ENCODE measurements at regions not wholly inside any gene's neighbourhood (a gene's known extent, or its start where the extent isn't known, plus 50 kb on each side); places are given as distances from the start of the nearest gene placed in this dataset.
"Not testable (repeated sequence)": the region's sequence is repeated elsewhere in the genome, so short reads cannot be mapped to it uniquely, and the experiment has no call there.

GRCh38 chr14:86912709-86913108, 1080.3 kb downstream of the GALC start:
- DNase-seq (ENCODE audit: low read depth in 2 of 2), result no peak

GRCh38 chr14:86911486-86911885, 1081.5 kb downstream of the GALC start:
- no peak for DNase-seq (ENCODE audit: low read depth in 2 of 2)

- not testable (repeated sequence) for DNase-seq (ENCODE audit: low read depth in 2 of 2)
Observed at GRCh38 chr14:86905386-86905926, 1087.5 kb downstream of the GALC start.

- no peak for DNase-seq (ENCODE audit: low read depth in 2 of 2)
Observed at GRCh38 chr14:86902176-86902950, 1090.6 kb downstream of the GALC start.

GRCh38 chr14:86897704-86898513, 1095.1 kb downstream of the GALC start:
- DNase-seq (ENCODE audit: low read depth in 2 of 2), result no peak

GRCh38 chr14:86897224-86897623, 1095.8 kb downstream of the GALC start:
- DNase-seq (ENCODE audit: low read depth in 2 of 2), result no peak

- no peak for DNase-seq (ENCODE audit: low read depth in 2 of 2)
Observed at GRCh38 chr14:86896701-86897100, 1096.3 kb downstream of the GALC start.

GRCh38 chr14:86892152-86892956, 1100.6 kb downstream of the GALC start:
- DNase-seq (ENCODE audit: low read depth in 2 of 2), result no peak

- no peak for DNase-seq (ENCODE audit: low read depth in 2 of 2)
Observed at GRCh38 chr14:86885280-86885679, 1107.7 kb downstream of the GALC start.

- no peak for DNase-seq (ENCODE audit: low read depth in 2 of 2)
Observed at GRCh38 chr14:86884498-86884897, 1108.5 kb downstream of the GALC start.

GRCh38 chr14:86882818-86883217, 1110.2 kb downstream of the GALC start:
- no peak for DNase-seq (ENCODE audit: low read depth in 2 of 2)

GRCh38 chr14:86865934-86866333, 1127.0 kb downstream of the GALC start:
- no peak for DNase-seq (ENCODE audit: low read depth in 2 of 2)

GRCh38 chr14:86858591-86858990, 1134.4 kb downstream of the GALC start:
- DNase-seq (ENCODE audit: low read depth in 2 of 2), result no peak

- no peak for DNase-seq (ENCODE audit: low read depth in 2 of 2)
Observed at GRCh38 chr14:86858031-86858430, 1135.0 kb downstream of the GALC start.

- DNase-seq (ENCODE audit: low read depth in 2 of 2), result no peak
Observed at GRCh38 chr14:86852530-86852929, 1140.5 kb downstream of the GALC start.

GRCh38 chr14:86847140-86847539, 1145.8 kb downstream of the GALC start:
- no peak for DNase-seq (ENCODE audit: low read depth in 2 of 2)

- DNase-seq (ENCODE audit: low read depth in 2 of 2), result no peak
Observed at GRCh38 chr14:86838363-86838762, 1154.6 kb downstream of the GALC start.

GRCh38 chr14:86826661-86827060, 1166.3 kb downstream of the GALC start:
- DNase-seq (ENCODE audit: low read depth in 2 of 2), result no peak

GRCh38 chr14:86824167-86824566, 1168.8 kb downstream of the GALC start:
- DNase-seq (ENCODE audit: low read depth in 2 of 2), result no peak

- DNase-seq (ENCODE audit: low read depth in 2 of 2), result no peak
Observed at GRCh38 chr14:86823581-86823980, 1169.4 kb downstream of the GALC start.

- DNase-seq (ENCODE audit: low read depth in 2 of 2), result no peak
Observed at GRCh38 chr14:86815341-86815740, 1177.6 kb downstream of the GALC start.

- DNase-seq (ENCODE audit: low read depth in 2 of 2), result no peak
Observed at GRCh38 chr14:86802726-86803125, 1190.3 kb downstream of the GALC start.

Measured in stimulated activated CD8-positive, alpha-beta memory T cell treated with anti-CD3 and anti-CD28 coated beads, Interleukin-7, amount 100 ng/mL, for 1 hour (primary cell).